ENCODE measurements at regions not wholly inside any gene's neighbourhood (a gene's known extent, or its start where the extent isn't known, plus 50 kb on each side); places are given as distances from the start of the nearest gene placed in this dataset.

DNA sequence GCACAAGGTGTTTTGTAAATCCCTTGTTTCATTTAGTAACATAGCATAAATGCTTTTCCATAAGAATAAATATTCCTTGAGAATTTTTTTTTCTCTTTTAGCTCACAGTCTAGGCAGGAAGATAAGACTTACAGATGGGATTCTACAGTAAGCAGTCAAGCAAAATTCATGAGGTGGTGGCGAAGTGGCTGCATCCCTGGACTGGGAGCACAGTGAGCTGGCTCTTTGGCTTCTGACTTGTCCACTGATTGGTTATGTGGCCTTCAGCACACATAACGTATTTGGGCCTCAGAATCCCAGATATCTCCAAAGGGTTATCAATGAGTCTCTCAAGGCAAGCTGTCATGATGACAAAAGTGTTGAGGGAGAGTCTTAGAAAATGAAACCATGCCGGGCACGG lies 99.8 kb downstream of the EBNA1BP2 start:
- Histone ChIP-seq H3K27ac (no peak overlapping the region), H3K4me3 (no peak overlapping the region), H3K36me3 (no peaks in the 10 kb centered on the region), H3K27me3 (replicated peaks) (no peaks in the 10 kb centered on the region), H3K4me1 (replicated peaks) (no peaks in the 10 kb centered on the region), H3K9me3 (replicated peaks) (no peaks in the 10 kb centered on the region)
- no peak for DNase-seq (ENCODE audit: low read depth in 1 of 2, low spot score in 2 of 2)

DNA sequence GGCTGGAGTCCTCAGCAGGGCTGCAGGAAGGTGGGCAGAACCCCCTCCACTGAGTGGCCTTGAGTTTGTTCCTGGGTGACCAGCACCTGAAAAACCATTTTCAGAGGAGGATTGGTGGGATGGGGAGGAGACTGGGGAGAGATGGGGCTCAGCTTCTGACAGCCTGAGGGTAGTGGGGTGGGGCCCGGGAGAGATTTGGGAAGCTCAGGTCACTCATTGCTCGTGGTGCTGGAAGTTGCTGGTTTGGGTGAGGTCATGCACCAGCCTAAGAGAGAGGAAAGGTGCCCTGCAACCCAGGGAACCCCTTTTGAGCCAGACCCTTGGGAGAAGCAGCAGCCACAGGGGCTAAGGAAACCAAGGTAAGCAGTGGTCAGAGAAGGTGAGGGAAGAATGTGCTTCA lies 100.8 kb downstream of the EBNA1BP2 start:
- Histone ChIP-seq H3K4me3 (no peak overlapping the region), H3K9me3 (replicated peaks) (no peaks in the 10 kb centered on the region), H3K36me3 (no peaks in the 10 kb centered on the region), H3K27ac (no peak overlapping the region), H3K4me1 (replicated peaks) (no peaks in the 10 kb centered on the region), H3K27me3 (replicated peaks) (no peaks in the 10 kb centered on the region)
- no peak for DNase-seq (ENCODE audit: low read depth in 1 of 2, low spot score in 2 of 2)

DNA sequence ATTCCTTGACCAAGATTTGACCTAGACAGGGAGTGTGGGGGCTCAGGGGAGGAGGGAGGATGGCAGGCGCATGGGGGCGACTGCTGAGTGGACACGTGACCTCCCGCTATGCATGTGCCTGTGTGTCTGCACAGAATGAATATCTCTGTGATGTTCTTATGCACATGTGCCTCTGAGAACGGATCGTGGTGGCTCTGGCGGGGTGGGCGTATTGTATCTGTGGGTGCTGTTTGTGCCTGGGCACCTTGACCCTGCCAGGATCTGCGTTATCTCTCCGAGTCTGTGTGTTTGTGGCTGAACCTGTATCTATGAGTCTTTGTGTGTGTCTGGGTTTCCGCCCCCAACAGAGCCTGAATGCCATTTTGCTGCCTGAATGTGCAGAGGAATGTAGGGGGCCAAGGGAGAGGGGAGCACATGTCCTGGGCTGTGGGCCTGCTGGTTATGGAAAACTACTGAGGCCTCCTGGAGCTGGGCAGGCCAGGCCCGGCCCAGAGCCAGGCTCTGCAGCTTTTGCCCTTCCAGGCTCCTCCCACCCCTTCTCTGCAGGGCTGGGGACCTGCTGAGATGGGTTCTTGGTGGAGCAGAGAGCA lies 102.5 kb downstream of the EBNA1BP2 start:
- H3K27me3 ChIP-seq (replicated peaks), result no peaks in the 10 kb centered on the region
- no peaks in the 10 kb centered on the region for H3K4me1 ChIP-seq (replicated peaks)
- H3K4me3 ChIP-seq, result no peak overlapping the region
- no peaks in the 10 kb centered on the region for H3K36me3 ChIP-seq
- H3K27ac ChIP-seq, result no peak overlapping the region
- DNase-seq (ENCODE audit: low read depth in 1 of 2, low spot score in 2 of 2), result no peak
- no peaks in the 10 kb centered on the region for H3K9me3 ChIP-seq (replicated peaks)

DNA sequence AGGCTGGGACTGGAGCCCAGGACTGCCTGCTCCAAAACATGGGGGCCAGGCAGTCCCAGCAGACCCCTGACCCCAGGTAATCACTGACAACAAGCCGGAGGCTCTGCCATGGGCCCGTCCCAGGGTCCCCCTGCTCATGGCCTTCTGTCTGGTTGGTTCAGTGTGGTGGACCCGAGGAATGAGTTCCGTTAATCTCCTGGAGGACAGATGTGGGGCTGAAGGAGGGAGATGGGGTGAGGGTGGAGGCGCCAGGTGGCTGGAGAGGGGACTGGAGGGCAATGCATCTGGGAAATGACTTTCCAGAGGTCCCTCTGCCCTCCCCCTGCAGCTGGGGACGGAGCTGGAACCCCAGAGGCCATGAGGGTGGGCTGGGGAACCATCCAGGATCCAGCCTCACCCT lies 103.2 kb downstream of the EBNA1BP2 start:
- H3K9me3 ChIP-seq (replicated peaks), result no peaks in the 10 kb centered on the region
- DNase-seq (ENCODE audit: low read depth in 1 of 2, low spot score in 2 of 2), result no peak
- H3K4me1 ChIP-seq (replicated peaks), result no peaks in the 10 kb centered on the region
- no peaks in the 10 kb centered on the region for H3K27me3 ChIP-seq (replicated peaks)
- no peak overlapping the region for H3K27ac ChIP-seq
- H3K4me3 ChIP-seq, result no peak overlapping the region
- H3K36me3 ChIP-seq, result no peaks in the 10 kb centered on the region

DNA sequence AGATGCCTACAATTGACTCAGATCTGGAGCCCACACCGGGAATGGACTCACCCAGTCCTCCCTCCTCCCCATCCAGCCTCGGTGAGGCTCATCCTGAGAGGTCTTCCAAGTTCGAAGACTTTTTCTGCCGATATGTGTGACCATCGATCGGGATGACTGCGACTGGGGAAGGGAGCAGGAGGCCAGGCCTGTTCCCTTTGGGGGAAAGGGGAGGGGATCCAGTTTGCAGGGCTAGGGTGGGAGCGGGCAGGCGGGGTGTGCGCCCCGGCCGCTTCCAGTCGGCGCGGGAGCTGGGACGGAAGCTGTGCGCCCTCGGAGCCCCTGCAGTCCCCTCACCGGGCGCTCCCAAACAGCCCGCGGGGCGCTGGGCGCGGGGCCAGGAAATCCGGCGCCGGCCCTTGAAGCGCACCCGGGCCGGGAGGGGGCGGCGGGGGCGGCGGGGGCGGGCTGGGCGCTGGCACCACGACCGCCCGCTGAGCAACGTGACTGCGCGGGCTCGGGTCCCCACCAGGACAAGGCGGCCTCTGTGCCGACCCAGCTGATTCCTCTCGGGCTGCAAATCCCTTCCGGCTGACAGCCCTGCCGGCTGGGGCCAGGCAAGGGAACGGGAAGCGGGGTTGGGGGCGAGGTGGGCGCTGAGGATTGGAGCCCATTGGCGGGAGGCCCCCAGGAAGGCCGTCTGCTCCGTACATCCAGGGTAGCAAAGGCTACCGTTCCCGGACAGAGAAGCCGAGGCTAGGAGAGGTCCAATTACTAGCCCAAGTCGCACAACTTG lies 103.9 kb downstream of the EBNA1BP2 start:
- no peaks in the 10 kb centered on the region for H3K4me1 ChIP-seq (replicated peaks)
- DNase-seq (ENCODE audit: low read depth in 1 of 2, low spot score in 2 of 2), result no peak
- H3K27me3 ChIP-seq (replicated peaks), result no peaks in the 10 kb centered on the region
- H3K27ac ChIP-seq, result no peak overlapping the region
- H3K4me3 ChIP-seq, result no peak overlapping the region
- no peaks in the 10 kb centered on the region for H3K36me3 ChIP-seq
- H3K9me3 ChIP-seq (replicated peaks), result no peaks in the 10 kb centered on the region

DNA sequence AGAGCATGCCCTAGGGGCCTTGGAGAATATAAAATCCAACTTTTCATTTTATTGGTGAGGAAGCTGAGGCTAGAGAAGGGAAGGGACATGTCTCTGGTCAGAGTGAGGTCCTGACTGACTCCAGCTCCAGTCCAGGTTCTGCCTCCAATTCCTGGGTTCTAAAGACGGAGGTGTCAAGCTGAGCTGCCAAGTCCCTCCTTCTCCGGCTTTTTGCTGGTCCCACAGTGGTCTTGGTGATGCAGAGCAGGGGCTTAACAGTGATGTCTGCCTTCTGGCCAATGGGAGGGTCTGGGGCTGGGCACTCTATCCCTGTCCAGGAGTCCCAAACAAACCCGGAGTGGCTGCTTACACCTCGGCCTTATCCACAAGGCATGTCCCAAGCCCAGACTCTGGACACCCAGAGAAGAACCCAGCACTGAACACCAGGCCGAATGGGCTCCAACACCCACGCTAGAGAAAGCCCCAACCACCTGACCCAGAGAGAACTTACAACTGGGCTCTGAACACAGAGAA lies 104.8 kb downstream of the EBNA1BP2 start:
- H3K4me1 ChIP-seq (replicated peaks), result no peaks in the 10 kb centered on the region
- H3K36me3 ChIP-seq, result no peaks in the 10 kb centered on the region
- H3K27ac ChIP-seq, result no peak overlapping the region
- H3K9me3 ChIP-seq (replicated peaks), result no peaks in the 10 kb centered on the region
- no peaks in the 10 kb centered on the region for H3K27me3 ChIP-seq (replicated peaks)
- H3K4me3 ChIP-seq, result no peak overlapping the region
- DNase-seq (ENCODE audit: low read depth in 1 of 2, low spot score in 2 of 2), result no peak

DNA sequence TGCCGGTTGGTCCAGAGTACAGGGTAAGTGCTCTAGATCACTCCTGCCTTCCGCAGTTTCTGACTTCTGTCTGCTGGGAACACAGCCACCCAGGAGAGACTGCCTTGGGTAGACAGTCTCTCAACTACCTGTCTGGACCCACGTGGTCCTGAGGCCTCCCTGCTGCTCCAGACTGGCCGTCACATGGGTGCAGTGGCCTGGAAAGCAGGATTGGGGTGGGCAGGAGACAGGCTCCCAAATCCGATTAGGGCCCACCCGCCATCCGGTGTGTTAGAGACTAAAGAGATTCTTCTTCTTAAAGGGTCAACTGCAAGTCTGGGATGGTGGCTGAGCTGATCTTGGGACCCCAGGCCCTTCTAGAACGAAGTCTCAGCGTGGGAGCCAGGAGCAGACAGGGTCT lies 105.5 kb downstream of the EBNA1BP2 start:
- Histone ChIP-seq H3K9me3 (replicated peaks) (no peaks in the 10 kb centered on the region), H3K4me1 (replicated peaks) (no peaks in the 10 kb centered on the region), H3K27me3 (replicated peaks) (no peaks in the 10 kb centered on the region), H3K36me3 (no peaks in the 10 kb centered on the region), H3K27ac (no peak overlapping the region), H3K4me3 (no peak overlapping the region)
- no peak for DNase-seq (ENCODE audit: low read depth in 1 of 2, low spot score in 2 of 2)

DNA sequence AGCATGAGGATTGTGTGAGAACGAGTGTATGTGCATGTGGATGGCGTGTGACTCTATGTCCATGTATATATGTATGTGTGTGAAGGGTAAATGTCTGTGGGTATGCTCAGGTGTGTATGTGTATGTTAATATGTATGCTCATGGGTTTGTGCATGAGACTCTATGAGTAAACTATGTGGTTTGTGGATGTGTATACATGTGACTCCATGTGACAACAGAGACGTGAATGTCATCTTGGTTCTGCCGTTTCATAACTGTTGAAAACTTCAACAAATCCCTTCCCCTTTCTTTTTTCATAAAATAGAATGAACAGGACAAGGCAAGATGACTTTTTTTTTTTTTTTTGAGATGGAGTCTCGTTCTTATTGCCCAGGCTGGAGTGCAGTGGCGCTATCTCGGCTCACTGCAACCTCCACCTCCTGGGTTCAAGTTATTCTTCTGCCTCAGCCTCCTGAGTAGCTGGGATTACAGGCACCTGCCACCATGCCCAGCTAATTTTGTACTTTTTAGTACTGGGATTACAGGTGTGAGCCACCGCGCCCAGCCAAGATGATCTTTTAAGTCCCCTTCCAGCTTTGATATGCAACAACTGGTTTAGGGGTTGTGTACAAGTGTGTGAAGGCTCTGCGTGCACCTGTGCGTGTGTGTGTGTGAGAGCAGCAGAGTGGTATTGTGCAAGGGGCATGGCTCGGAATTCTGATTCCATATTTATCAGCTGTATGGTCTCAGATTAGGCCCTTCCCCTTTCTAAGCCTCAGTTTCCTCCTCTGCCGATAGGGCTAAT lies 106.3 kb downstream of the EBNA1BP2 start:
- Histone ChIP-seq H3K27ac (no peak overlapping the region), H3K4me3 (no peak overlapping the region), H3K27me3 (replicated peaks) (no peaks in the 10 kb centered on the region), H3K36me3 (no peaks in the 10 kb centered on the region), H3K4me1 (replicated peaks) (no peaks in the 10 kb centered on the region), H3K9me3 (replicated peaks) (no peaks in the 10 kb centered on the region)
- no peak for DNase-seq (ENCODE audit: low read depth in 1 of 2, low spot score in 2 of 2)

DNA sequence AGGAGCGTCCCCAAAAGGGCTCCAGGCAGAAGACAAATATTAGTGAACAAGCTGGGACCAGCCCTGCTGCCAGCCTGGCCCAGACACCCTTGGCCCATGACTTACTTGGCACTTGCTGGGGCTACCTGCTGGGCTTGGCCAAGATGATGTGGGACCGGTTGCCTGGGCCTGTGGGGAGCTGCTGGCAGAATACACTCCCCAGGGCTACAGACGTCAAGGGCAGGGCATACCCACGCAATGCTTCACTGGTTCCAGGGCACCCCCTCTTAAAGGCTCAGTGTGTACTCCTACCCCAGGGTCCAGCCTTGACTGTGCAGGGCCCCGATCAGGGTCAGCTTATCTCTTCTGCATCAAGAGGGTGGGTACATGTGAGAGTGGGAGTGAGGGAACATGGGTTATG lies 106.5 kb upstream of the SLC2A1 start:
- H3K4me1 ChIP-seq (replicated peaks), result no peaks in the 10 kb centered on the region
- H3K36me3 ChIP-seq, result no peaks in the 10 kb centered on the region
- DNase-seq (ENCODE audit: low read depth in 1 of 2, low spot score in 2 of 2), result no peak
- no peak overlapping the region for H3K27ac ChIP-seq
- no peak overlapping the region for H3K4me3 ChIP-seq
- H3K27me3 ChIP-seq (replicated peaks), result no peaks in the 10 kb centered on the region
- no peaks in the 10 kb centered on the region for H3K9me3 ChIP-seq (replicated peaks)

DNA sequence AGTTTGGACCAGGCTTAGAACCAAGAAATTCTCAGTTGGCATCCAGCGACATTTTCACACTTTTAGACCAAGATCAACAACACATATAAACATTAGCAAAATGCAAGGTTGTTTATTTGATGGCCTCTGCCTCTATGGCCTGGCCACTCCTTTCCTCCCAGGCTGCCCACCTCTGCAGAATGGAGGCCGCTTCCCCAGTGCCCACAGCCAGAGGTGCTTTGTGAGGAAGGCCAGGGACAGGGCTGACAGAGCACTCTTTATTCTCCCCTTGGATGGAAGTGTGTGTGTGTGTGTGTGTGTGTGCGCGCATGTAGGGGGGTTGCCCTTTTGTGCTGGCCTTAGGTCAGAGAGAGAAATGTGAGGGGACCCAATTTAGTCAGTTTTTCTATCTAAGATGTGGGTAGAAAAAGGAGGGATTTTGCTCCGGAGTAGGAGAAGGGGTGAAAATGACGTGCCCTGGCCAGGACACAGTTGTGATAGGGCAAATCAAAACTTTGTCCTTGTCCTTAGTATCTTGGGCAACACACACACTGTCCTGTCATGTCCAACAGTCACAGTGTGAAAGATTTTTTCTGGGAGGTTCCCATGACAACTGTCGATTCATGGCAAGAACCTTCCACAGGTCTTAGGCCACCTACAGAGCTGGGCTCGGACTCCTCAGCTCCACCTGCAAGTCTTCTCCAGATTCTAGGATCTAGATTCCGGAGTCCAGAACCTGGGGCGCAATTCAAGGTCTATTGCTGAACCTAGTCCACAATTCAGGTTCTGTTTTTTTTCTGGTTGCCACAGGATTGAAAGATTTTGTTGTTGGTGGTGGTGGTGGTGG lies 104.9 kb upstream of the SLC2A1 start:
- Histone ChIP-seq H3K36me3 (no peaks in the 10 kb centered on the region), H3K4me3 (no peak overlapping the region), H3K27me3 (replicated peaks) (no peaks in the 10 kb centered on the region), H3K4me1 (replicated peaks) (no peaks in the 10 kb centered on the region), H3K9me3 (replicated peaks) (no peaks in the 10 kb centered on the region), H3K27ac (no peak overlapping the region)
- no peak for DNase-seq (ENCODE audit: low read depth in 1 of 2, low spot score in 2 of 2)

DNA sequence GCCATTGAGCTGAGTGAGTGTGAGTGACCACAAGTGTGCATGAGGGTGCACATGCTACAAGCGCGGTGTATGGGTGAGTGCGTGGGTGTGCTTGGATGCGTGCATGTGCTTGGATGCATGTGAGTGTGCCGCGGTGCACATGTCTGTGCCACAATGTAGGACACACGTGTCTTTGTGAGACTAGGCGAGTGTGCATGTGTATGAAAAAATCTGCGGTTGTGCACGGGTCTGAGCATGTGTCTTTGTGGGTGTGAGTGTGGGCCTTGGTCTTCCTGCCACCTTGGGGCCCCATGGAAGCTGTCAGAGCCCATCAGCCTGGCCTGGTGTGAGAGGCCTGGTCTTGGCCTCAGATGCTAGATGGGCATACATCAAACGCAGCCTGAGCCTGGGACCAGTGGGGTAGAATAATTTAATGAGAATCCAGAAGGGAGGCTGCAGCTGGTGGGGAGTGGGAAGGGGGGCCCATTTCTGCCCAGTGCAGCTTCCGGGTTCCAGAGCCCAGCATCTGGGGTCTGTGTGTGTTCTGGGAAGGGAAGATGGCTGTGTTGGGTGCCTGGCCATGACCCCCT lies 103.9 kb upstream of the SLC2A1 start:
- Histone ChIP-seq H3K4me1 (replicated peaks) (no peaks in the 10 kb centered on the region), H3K4me3 (no peak overlapping the region), H3K27me3 (replicated peaks) (no peaks in the 10 kb centered on the region), H3K36me3 (no peaks in the 10 kb centered on the region), H3K27ac (no peak overlapping the region), H3K9me3 (replicated peaks) (no peaks in the 10 kb centered on the region)
- no peak for DNase-seq (ENCODE audit: low read depth in 1 of 2, low spot score in 2 of 2)

DNA sequence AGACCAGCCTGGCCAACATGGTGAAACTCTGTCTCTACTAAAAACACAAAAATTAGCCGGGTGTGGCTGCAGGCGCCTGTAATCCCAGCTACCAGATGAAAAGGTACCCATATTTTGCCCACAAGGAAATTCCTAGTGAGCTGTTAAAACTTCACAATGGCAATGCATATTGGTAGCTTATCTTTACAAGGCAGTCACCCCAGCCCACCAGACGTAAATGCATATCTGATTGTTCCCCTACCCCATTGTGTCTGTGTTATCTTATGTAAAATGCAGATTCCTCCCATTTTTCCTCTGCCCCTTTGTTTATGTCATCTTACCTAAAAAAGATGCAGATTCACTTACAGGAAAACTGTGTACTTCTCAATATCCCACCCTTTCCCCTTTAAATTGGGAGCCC lies 103.1 kb upstream of the SLC2A1 start:
- Histone ChIP-seq H3K36me3 (no peaks in the 10 kb centered on the region), H3K4me1 (replicated peaks) (no peaks in the 10 kb centered on the region), H3K4me3 (no peak overlapping the region), H3K27me3 (replicated peaks) (no peaks in the 10 kb centered on the region), H3K9me3 (replicated peaks) (no peaks in the 10 kb centered on the region), H3K27ac (no peak overlapping the region)
- DNase-seq (ENCODE audit: low read depth in 1 of 2, low spot score in 2 of 2), result no peak
